ENCODE measurements at regions not wholly inside any gene's neighbourhood (a gene's known extent, or its start where the extent isn't known, plus 50 kb on each side); places are given as distances from the start of the nearest gene placed in this dataset.

DNA sequence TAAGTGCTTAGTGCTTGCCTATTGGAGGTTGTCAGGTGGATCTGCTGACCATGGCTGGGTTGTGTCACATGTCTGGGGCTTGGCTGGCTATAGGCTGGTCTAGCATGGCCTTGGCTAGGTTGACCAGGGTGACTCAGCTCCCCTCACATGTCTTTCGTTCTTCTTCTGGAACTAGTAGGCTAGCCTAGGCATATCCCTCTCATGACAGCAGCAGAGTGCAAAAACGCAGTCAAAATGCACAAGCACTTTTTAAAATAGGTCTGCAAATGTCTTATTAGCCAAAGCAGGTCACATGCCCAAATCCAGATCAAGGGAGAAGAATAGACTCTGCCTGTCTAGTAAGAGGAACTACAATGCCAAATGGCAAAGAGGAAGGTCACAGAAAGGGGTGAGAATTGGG lies 179.7 kb upstream of the ACVR2A start:
- Histone ChIP-seq H3K9me3 (ENCODE audit: insufficient read depth, low read depth, low read length) (peaks cover 4% of the 10 kb centered on the region), H3K4me1 (ENCODE audit: insufficient read depth, low read length) (no peaks in the 10 kb centered on the region), H3K4me2 (ENCODE audit: low read length) (no peak overlapping the region), H3K36me3 (ENCODE audit: insufficient read depth, low read length) (no peaks in the 10 kb centered on the region), H4K20me1 (ENCODE audit: insufficient read depth, low read length) (no peaks in the 10 kb centered on the region), H3K4me3 (ENCODE audit: insufficient read depth, low read depth, low read length) (no peak overlapping the region), H3K79me2 (ENCODE audit: insufficient read depth, low read length) (no peaks in the 10 kb centered on the region), H3K9ac (ENCODE audit: low read length) (no peak overlapping the region), H2AFZ (ENCODE audit: low read depth, low read length) (no peak overlapping the region), H3K27ac (ENCODE audit: low read depth, low read length) (no peak overlapping the region), H3K27me3 (ENCODE audit: insufficient read depth, low read length) (no peaks in the 10 kb centered on the region)
- TF ChIP-seq, protein P1, sequence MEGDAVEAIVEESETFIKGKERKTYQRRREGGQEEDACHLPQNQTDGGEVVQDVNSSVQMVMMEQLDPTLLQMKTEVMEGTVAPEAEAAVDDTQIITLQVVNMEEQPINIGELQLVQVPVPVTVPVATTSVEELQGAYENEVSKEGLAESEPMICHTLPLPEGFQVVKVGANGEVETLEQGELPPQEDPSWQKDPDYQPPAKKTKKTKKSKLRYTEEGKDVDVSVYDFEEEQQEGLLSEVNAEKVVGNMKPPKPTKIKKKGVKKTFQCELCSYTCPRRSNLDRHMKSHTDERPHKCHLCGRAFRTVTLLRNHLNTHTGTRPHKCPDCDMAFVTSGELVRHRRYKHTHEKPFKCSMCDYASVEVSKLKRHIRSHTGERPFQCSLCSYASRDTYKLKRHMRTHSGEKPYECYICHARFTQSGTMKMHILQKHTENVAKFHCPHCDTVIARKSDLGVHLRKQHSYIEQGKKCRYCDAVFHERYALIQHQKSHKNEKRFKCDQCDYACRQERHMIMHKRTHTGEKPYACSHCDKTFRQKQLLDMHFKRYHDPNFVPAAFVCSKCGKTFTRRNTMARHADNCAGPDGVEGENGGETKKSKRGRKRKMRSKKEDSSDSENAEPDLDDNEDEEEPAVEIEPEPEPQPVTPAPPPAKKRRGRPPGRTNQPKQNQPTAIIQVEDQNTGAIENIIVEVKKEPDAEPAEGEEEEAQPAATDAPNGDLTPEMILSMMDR (IDR thresholded peaks at IDR 0.05; ENCODE audit: insufficient read depth, low read depth, low read length), result no peak
- TF ChIP-seq EZH2 (IDR thresholded peaks at IDR 0.05; ENCODE audit: insufficient read depth, low read length), result no peak
- peaks cover 2% of the 10 kb centered on the region for H3K27me3 Mint-ChIP-seq (ENCODE audit: low read depth, unreplicated experiment)
- H3K9me3 Mint-ChIP-seq (ENCODE audit: unreplicated experiment), result peaks cover 2% of the 10 kb centered on the region
- H3K4me1 Mint-ChIP-seq (ENCODE audit: low read depth, unreplicated experiment), result peaks cover 2% of the 10 kb centered on the region
- FAIRE-seq (no peak), DNase-seq (ENCODE audit: low read depth) (no peak)
- no peak overlapping the region for H3K27ac Mint-ChIP-seq (ENCODE audit: unreplicated experiment)
- peaks cover 2% of the 10 kb centered on the region for H3K36me3 Mint-ChIP-seq (ENCODE audit: low read depth, unreplicated experiment)
- H3K4me3 Mint-ChIP-seq (ENCODE audit: unreplicated experiment), result no peak overlapping the region

DNA sequence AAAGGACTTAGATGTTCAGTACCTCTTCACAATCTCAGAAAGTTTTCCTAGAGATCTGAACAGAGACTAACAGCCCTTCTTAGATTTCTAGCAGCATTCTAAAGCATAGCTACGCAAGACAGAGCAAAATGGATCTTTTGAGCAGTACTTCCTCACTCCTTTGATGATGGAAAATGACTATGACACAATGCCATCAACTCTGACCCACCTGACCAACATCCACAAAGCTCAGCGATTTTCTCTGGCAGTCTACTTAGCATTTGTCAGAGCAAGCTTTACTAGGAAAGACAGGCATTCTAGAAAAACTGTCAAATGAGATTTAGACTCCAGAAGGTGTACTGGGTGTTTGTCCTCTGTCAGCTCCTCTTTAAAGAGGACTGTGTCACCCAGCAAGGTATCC lies 180.9 kb upstream of the ACVR2A start:
- TF ChIP-seq, protein P1 (IDR thresholded peaks at IDR 0.05; ENCODE audit: insufficient read depth, low read depth, low read length), result no peak
- no peak for TF ChIP-seq EZH2 (IDR thresholded peaks at IDR 0.05; ENCODE audit: insufficient read depth, low read length)
- no peaks in the 10 kb centered on the region for H3K36me3 ChIP-seq (ENCODE audit: insufficient read depth, low read length)
- H3K4me3 ChIP-seq (ENCODE audit: insufficient read depth, low read depth, low read length), result no peak overlapping the region
- FAIRE-seq (no peak), DNase-seq (ENCODE audit: low read depth) (no peak)
- no peak overlapping the region for H3K27ac ChIP-seq (ENCODE audit: low read depth, low read length)
- H3K4me1 Mint-ChIP-seq (ENCODE audit: low read depth, unreplicated experiment), result peaks cover 2% of the 10 kb centered on the region
- no peak overlapping the region for H3K27ac Mint-ChIP-seq (ENCODE audit: unreplicated experiment)
- no peaks in the 10 kb centered on the region for H3K79me2 ChIP-seq (ENCODE audit: insufficient read depth, low read length)
- peaks cover 2% of the 10 kb centered on the region for H3K9me3 Mint-ChIP-seq (ENCODE audit: unreplicated experiment)
- H3K36me3 Mint-ChIP-seq (ENCODE audit: low read depth, unreplicated experiment), result peaks cover 2% of the 10 kb centered on the region
- no peaks in the 10 kb centered on the region for H3K27me3 ChIP-seq (ENCODE audit: insufficient read depth, low read length)
- H2AFZ ChIP-seq (ENCODE audit: low read depth, low read length), result no peak overlapping the region
- H3K9ac ChIP-seq (ENCODE audit: low read length), result no peak overlapping the region
- H4K20me1 ChIP-seq (ENCODE audit: insufficient read depth, low read length), result no peaks in the 10 kb centered on the region
- H3K9me3 ChIP-seq (ENCODE audit: insufficient read depth, low read depth, low read length), result peaks cover 4% of the 10 kb centered on the region
- no peak overlapping the region for H3K4me3 Mint-ChIP-seq (ENCODE audit: unreplicated experiment)
- no peaks in the 10 kb centered on the region for H3K4me1 ChIP-seq (ENCODE audit: insufficient read depth, low read length)
- peaks cover 2% of the 10 kb centered on the region for H3K27me3 Mint-ChIP-seq (ENCODE audit: low read depth, unreplicated experiment)
- no peak overlapping the region for H3K4me2 ChIP-seq (ENCODE audit: low read length)

DNA sequence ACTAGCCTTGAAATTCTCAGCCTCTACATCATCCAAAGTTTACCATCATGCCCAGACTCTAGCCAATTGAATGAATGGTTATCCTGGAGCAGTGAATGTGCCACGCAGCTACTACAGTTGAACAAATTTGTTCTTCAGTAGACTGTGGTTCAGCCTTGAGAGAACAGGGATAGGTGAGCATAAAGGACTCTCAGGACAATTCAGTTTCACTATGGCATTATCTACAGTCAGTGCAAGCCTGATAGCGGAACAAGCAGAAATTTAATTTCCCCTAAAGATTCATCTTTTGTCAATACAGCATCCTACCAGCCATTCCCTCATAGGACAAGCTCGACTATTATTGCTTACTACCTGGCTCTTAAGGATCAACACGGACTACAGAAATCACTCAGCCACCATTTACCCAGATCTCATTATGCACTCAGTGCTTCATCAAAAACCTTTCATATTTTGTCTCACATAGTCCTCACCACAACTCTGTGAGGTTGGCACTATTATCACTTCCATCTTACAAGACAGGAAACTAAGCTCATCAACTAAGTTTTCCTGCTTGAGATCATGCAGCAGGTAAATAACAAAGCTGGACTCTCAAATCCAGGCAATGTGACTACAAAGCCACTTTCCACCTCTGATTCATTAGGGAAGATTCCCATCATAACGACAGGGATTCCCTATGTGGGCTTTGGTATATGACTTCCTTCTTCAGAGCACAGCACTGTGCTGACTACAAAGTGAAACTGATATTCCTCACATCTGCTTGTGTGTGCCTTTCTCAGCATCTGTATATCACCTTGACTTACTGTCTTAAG lies 181.5 kb upstream of the ACVR2A start:
- H3K4me3 Mint-ChIP-seq (ENCODE audit: unreplicated experiment), result no peak overlapping the region
- peaks cover 2% of the 10 kb centered on the region for H3K36me3 Mint-ChIP-seq (ENCODE audit: low read depth, unreplicated experiment)
- H3K27ac Mint-ChIP-seq (ENCODE audit: unreplicated experiment), result no peak overlapping the region
- Histone ChIP-seq H3K36me3 (ENCODE audit: insufficient read depth, low read length) (no peaks in the 10 kb centered on the region), H3K27me3 (ENCODE audit: insufficient read depth, low read length) (no peaks in the 10 kb centered on the region), H3K4me2 (ENCODE audit: low read length) (no peak overlapping the region), H3K4me3 (ENCODE audit: insufficient read depth, low read depth, low read length) (no peak overlapping the region), H4K20me1 (ENCODE audit: insufficient read depth, low read length) (no peaks in the 10 kb centered on the region), H3K4me1 (ENCODE audit: insufficient read depth, low read length) (no peaks in the 10 kb centered on the region), H3K9me3 (ENCODE audit: insufficient read depth, low read depth, low read length) (peaks cover 4% of the 10 kb centered on the region), H3K79me2 (ENCODE audit: insufficient read depth, low read length) (no peaks in the 10 kb centered on the region), H3K27ac (ENCODE audit: low read depth, low read length) (no peak overlapping the region), H2AFZ (ENCODE audit: low read depth, low read length) (no peak overlapping the region), H3K9ac (ENCODE audit: low read length) (no peak overlapping the region)
- no peak for DNase-seq (ENCODE audit: low read depth)
- H3K4me1 Mint-ChIP-seq (ENCODE audit: low read depth, unreplicated experiment), result peaks cover 2% of the 10 kb centered on the region
- H3K27me3 Mint-ChIP-seq (ENCODE audit: low read depth, unreplicated experiment), result peaks cover 2% of the 10 kb centered on the region
- no peak for TF ChIP-seq EZH2 (IDR thresholded peaks at IDR 0.05; ENCODE audit: insufficient read depth, low read length)
- TF ChIP-seq, protein P1 (IDR thresholded peaks at IDR 0.05; ENCODE audit: insufficient read depth, low read depth, low read length), result no peak
- FAIRE-seq, result no peak
- peaks cover 2% of the 10 kb centered on the region for H3K9me3 Mint-ChIP-seq (ENCODE audit: unreplicated experiment)

Measured in astrocyte (in vitro differentiated cells and primary cell).